ENCODE measurements at regions not wholly inside any gene's neighbourhood (a gene's known extent, or its start where the extent isn't known, plus 50 kb on each side); places are given as distances from the start of the nearest gene placed in this dataset.
"Not testable (repeated sequence)": the region's sequence is repeated elsewhere in the genome, so short reads cannot be mapped to it uniquely, and the experiment has no call there.

DNA sequence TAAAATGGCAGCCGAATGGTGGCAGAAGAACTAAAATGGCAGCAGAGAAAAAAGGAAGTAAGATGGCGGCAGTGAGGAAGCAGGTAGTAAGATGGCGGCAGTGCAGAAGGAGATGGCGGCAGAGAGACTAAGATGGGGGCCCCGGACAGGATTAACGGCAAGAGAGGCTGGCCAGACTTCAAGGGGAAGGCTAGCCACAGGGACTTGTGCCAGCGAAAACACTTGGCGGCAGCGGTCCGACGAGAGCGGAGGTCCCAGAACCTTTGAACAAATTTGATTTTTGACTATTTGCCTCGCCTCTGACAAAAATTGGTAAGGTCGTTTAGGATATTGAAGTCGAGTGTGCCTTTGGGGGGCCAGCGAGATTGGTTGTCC is 639.4 kb upstream of the DPP6 start:
- not testable (repeated sequence) for H3K27me3 ChIP-seq (ENCODE audit: insufficient read depth, low read length); H3K4me3 ChIP-seq (ENCODE audit: low read length); H3K9ac ChIP-seq (ENCODE audit: low read depth, low read length); H3K9me3 ChIP-seq (ENCODE audit: insufficient read depth, low read depth, low read length); H3K27ac ChIP-seq (ENCODE audit: low read length); H3K4me1 ChIP-seq (ENCODE audit: insufficient read depth, low read length); H3K36me3 ChIP-seq (ENCODE audit: insufficient read depth, low read depth, low read length)

DNA sequence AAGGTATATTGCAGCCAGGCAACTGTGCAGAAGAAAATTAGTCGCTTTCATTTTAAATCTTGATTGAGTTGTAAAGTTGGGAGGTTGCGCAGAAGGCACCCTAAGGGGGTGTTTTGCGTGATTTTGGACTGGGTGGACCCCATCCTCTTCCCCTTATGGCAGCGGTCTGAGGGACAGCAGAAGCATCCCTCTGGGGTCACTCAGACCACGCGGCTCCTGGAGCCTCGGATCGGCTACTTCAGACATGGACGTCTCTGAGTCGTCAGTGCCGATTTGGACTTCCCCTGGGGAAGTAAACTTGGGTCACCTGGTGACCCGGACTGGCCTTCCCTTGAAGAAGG is 639.0 kb upstream of the DPP6 start:
- Histone ChIP-seq H3K27me3 (ENCODE audit: insufficient read depth, low read length) (no peaks in the 10 kb centered on the region), H3K27ac (ENCODE audit: low read length) (no peak overlapping the region), H3K36me3 (ENCODE audit: insufficient read depth, low read depth, low read length) (no peaks in the 10 kb centered on the region), H3K4me1 (ENCODE audit: insufficient read depth, low read length) (no peaks in the 10 kb centered on the region), H3K9ac (ENCODE audit: low read depth, low read length) (no peak overlapping the region), H3K4me3 (ENCODE audit: low read length) (no peak overlapping the region), H3K9me3 (ENCODE audit: insufficient read depth, low read depth, low read length) (peaks cover 11% of the 10 kb centered on the region)

DNA sequence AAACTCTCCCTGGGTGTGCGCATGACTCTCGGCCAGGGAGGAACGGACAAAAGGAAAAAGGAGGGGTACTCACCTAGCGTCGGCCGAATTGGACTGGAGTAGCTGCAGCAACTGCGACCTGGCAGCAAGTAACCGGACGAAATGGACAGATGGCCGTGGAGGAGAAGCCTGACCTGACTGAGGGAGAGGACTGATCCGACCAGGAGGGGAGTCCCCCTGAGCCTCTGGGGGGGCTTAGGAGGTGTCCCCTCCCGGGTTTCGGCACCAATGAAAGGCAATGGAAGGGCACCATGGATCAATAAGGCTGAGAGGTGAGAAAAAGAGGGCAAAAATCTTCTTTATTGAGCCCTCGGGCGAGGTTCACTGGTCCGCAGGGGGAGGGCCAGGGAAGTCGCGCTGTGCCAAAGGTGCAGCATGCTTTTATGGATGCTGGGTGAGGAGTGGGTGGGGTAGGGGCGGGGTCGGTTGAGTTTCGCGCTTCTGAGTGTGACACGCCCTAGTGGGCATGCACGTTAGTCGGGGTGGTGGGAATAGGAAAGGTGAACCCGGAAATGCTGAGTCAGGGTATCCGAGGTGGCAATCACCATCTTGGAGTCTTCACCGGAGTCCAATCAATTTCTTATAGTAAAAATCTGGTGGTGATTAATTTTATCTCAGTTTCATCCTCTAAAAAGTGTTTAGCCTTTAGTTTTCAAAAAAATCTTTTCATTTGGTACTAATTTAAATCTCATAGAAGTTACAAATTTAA is 638.5 kb upstream of the DPP6 start:
- peaks cover 7% of the 10 kb centered on the region for H3K9me3 ChIP-seq (ENCODE audit: insufficient read depth, low read depth, low read length)
- H3K9ac ChIP-seq (ENCODE audit: low read depth, low read length) = no peak overlapping the region
- no peaks in the 10 kb centered on the region for H3K27me3 ChIP-seq (ENCODE audit: insufficient read depth, low read length)
- no peak overlapping the region for H3K4me3 ChIP-seq (ENCODE audit: low read length)
- H3K27ac ChIP-seq (ENCODE audit: low read length) = no peak overlapping the region
- H3K36me3 ChIP-seq (ENCODE audit: insufficient read depth, low read depth, low read length) = no peaks in the 10 kb centered on the region
- no peaks in the 10 kb centered on the region for H3K4me1 ChIP-seq (ENCODE audit: insufficient read depth, low read length)

DNA sequence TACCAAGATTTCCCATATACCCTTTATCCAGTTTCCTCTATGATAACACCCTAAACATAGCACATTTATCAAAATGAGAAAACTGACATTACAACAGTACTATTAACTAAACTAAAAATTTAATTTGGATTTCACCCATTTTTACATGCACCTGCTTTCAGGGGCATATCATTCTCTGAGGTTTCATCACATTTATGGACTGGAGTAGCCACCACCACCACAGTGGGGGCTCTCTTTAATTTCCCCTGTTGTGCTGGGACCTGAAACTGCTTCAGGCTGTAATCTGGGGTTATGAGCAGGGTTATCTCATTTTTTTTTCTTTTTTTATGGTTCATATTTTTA is 637.9 kb upstream of the DPP6 start:
- Histone ChIP-seq H3K27me3 (ENCODE audit: insufficient read depth, low read length) (no peaks in the 10 kb centered on the region), H3K9ac (ENCODE audit: low read depth, low read length) (no peak overlapping the region), H3K9me3 (ENCODE audit: insufficient read depth, low read depth, low read length) (peaks cover 7% of the 10 kb centered on the region), H3K27ac (ENCODE audit: low read length) (no peak overlapping the region), H3K36me3 (ENCODE audit: insufficient read depth, low read depth, low read length) (no peaks in the 10 kb centered on the region), H3K4me3 (ENCODE audit: low read length) (no peak overlapping the region), H3K4me1 (ENCODE audit: insufficient read depth, low read length) (no peaks in the 10 kb centered on the region)

DNA sequence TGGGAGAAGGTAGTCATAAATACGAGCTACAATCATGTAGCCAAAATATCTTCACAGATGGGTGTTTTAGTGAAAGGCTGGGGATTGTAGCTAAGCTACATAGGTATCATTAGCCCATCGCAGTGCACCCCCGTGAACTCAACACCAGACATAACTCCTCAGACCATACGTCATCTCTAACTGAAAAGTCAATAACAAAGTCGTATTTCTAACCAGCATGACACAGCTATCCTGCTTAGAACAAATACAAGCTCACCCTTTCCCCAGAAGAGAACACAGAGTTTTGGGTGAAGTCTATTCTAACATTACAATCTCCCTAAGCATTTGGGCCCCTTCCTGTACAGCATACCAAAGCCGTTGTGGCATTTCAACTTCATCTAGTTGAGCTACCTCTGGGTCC is 636.6 kb upstream of the DPP6 start:
- Histone ChIP-seq H3K9ac (ENCODE audit: low read depth, low read length) (no peak overlapping the region), H3K4me3 (ENCODE audit: low read length) (no peak overlapping the region), H3K9me3 (ENCODE audit: insufficient read depth, low read depth, low read length) (peaks cover 9% of the 10 kb centered on the region), H3K27me3 (ENCODE audit: insufficient read depth, low read length) (no peaks in the 10 kb centered on the region), H3K27ac (ENCODE audit: low read length) (no peak overlapping the region), H3K36me3 (ENCODE audit: insufficient read depth, low read depth, low read length) (no peaks in the 10 kb centered on the region), H3K4me1 (ENCODE audit: insufficient read depth, low read length) (no peaks in the 10 kb centered on the region)

DNA sequence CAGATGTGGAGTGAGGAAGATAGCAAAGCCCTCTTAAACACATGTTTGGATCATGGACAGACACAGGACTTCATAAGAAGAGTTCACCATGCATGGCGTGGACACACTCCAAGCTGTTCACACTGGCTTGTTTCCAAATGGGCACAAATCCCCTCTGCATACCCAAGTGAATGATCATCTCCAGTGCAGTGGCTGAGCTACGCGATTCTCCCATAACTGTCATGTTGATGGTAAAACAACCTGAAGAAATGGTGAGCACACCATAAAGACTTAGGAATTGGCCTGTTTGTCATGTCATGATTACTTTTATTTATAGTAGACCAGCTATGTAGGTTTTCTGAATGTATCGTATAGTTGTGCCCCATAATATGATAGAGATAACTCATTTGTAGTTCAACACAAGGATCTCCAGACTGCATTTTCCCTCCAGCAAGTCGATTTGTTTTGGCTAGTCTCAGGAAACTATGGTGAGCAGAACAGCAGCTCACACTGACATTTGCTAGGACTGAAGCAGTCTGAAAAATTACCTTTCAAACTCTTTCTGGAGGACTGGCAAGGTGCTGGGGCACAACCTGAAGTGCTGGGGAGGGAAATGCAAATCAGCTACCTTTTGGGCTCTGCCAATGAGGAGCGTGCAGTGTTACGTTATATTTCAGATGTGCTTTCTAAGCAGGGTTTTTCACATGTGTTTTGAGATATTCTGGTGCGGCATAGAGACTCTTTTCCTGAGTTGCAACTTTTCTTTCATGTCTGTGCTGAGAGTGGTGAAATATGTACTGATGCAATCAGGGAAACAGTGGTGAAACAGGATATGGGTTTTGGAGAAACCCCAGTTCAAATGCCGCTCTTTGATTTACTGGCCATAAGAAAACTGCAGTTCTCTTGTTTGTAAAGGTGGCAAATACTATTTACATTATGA is 629.6 kb upstream of the DPP6 start:
- Histone ChIP-seq H3K9ac (ENCODE audit: low read depth, low read length) (no peak overlapping the region), H3K4me3 (ENCODE audit: low read length) (no peak overlapping the region), H3K9me3 (ENCODE audit: insufficient read depth, low read depth, low read length) (peaks cover 7% of the 10 kb centered on the region; the same call in 1 of the 2 replicates), H3K36me3 (ENCODE audit: insufficient read depth, low read depth, low read length) (no peaks in the 10 kb centered on the region), H3K4me1 (ENCODE audit: insufficient read depth, low read length) (no peaks in the 10 kb centered on the region), H3K27ac (ENCODE audit: low read length) (no peak overlapping the region), H3K27me3 (ENCODE audit: insufficient read depth, low read length) (no peaks in the 10 kb centered on the region)

DNA sequence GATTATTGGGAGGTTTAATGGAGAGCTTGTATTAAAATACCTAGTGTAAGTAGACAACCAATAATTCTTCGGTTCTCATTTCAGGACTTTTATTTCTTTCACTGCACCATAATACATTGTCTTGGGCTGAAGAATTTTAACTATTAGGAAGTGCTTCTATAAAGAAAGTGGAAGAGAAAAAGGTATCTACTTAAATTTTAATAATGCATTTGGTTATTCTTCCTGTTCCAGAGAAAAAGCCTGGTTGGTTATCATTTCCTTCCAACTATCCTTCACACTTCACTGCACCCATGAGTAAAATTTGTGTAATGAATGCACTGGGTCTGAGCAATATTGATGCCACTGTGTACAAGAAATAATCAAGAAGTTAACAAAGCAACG is 629.0 kb upstream of the DPP6 start:
- no peak overlapping the region for H3K4me3 ChIP-seq (ENCODE audit: low read length)
- H3K9me3 ChIP-seq (ENCODE audit: insufficient read depth, low read depth, low read length) = peaks cover 8% of the 10 kb centered on the region
- no peaks in the 10 kb centered on the region for H3K27me3 ChIP-seq (ENCODE audit: insufficient read depth, low read length)
- no peak overlapping the region for H3K9ac ChIP-seq (ENCODE audit: low read depth, low read length)
- no peaks in the 10 kb centered on the region for H3K4me1 ChIP-seq (ENCODE audit: insufficient read depth, low read length)
- no peaks in the 10 kb centered on the region for H3K36me3 ChIP-seq (ENCODE audit: insufficient read depth, low read depth, low read length)
- no peak overlapping the region for H3K27ac ChIP-seq (ENCODE audit: low read length)

DNA sequence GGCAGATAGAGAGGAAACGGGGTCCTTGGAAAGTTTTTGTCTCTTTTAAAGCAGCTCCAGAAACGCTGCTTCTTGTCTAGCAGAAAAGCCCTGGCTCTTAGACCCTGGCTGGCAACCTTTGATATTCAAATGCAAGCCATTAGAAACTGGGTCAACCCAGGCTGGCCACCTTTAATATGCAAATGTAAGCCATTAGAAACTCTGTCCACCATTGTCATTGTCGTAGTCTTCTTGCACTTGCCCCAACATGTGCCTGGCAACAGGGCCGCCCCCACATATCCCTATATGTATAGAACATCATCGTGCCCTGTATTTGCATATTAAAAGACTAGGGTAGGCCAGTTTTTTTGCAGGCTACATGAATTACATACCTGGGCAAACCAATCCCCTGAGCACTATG is 621.3 kb upstream of the DPP6 start:
- Histone ChIP-seq H3K4me1 (ENCODE audit: insufficient read depth, low read length) (no peaks in the 10 kb centered on the region), H3K4me3 (ENCODE audit: low read length) (no peak overlapping the region), H3K9ac (ENCODE audit: low read depth, low read length) (no peak overlapping the region), H3K9me3 (ENCODE audit: insufficient read depth, low read depth, low read length) (peaks cover 49% of the 10 kb centered on the region), H3K36me3 (ENCODE audit: insufficient read depth, low read depth, low read length) (no peaks in the 10 kb centered on the region), H3K27ac (ENCODE audit: low read length) (no peak overlapping the region), H3K27me3 (ENCODE audit: insufficient read depth, low read length) (no peaks in the 10 kb centered on the region)

DNA sequence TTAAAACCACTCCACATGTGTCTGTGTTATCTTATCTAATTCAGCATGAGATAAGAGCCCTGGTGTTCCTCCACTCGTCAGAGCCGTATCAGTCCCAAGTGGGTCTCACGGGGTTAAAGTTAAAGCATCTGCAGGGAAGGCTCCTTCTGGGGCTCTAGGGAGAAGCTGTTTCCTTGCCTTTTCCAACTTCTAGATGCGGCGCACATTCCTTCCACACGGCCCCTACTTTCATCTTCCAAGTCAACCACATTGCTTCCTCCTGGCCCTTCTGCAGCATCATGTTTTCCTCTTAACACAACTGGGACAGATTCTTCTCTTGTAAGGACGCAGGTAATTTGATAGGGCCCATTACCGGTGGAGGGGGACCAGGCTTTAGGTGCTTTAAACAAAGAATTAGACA is 620.1 kb upstream of the DPP6 start:
- peaks cover 49% of the 10 kb centered on the region for H3K9me3 ChIP-seq (ENCODE audit: insufficient read depth, low read depth, low read length)
- no peaks in the 10 kb centered on the region for H3K36me3 ChIP-seq (ENCODE audit: insufficient read depth, low read depth, low read length)
- no peak overlapping the region for H3K4me3 ChIP-seq (ENCODE audit: low read length)
- H3K9ac ChIP-seq (ENCODE audit: low read depth, low read length) = no peak overlapping the region
- no peak overlapping the region for H3K27ac ChIP-seq (ENCODE audit: low read length)
- H3K27me3 ChIP-seq (ENCODE audit: insufficient read depth, low read length) = no peaks in the 10 kb centered on the region
- no peaks in the 10 kb centered on the region for H3K4me1 ChIP-seq (ENCODE audit: insufficient read depth, low read length)

DNA sequence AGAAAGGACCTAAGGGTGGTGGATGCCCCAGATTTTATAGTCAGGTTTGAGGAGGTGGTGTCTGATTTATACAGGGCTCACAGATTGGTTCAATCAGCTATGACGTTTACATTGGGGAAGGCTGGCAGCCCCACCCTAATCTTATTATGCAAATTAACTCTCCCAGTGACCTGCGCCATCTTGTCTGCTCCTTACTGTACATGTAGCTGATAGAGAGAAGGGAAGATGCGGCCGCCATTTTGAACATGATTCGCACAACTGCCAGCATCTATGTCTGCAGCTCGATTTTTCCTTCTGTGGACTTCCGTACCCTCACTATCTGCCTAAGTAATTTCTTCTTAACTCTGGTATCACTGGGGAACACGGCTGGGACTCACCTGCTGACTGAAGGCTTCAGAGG is 619.0 kb upstream of the DPP6 start:
- Histone ChIP-seq H3K27me3 (ENCODE audit: insufficient read depth, low read length) (no peaks in the 10 kb centered on the region), H3K36me3 (ENCODE audit: insufficient read depth, low read depth, low read length) (no peaks in the 10 kb centered on the region), H3K4me3 (ENCODE audit: low read length) (no peak overlapping the region)

DNA sequence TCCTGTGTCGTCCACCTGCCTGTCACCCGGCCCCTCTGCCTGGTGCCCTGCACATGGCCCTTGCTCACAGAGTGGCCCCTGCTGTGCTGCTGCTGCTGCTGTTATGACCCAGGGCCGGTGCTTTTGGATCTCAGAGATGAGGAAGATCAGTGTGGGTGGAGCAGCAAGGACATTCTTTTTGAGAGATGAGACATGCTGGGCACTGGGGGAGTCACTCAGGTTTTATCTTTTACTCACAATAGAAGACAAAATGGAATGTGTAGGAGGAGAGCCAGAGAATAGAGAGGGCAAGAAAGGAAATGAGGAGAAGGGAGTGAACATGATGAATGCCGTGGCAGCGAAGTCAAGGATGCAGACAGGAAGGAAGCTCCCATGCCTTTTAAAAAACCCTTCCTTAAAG is 611.5 kb upstream of the DPP6 start:
- Histone ChIP-seq H3K27ac (ENCODE audit: low read length) (no peak overlapping the region), H3K36me3 (ENCODE audit: insufficient read depth, low read depth, low read length) (no peaks in the 10 kb centered on the region), H3K4me3 (ENCODE audit: low read length) (no peak overlapping the region), H3K27me3 (ENCODE audit: insufficient read depth, low read length) (no peaks in the 10 kb centered on the region), H3K4me1 (ENCODE audit: insufficient read depth, low read length) (peaks cover 7% of the 10 kb centered on the region; the same call in 1 of the 2 replicates), H3K9me3 (ENCODE audit: insufficient read depth, low read depth, low read length) (peaks cover 2% of the 10 kb centered on the region; the same call in 1 of the 2 replicates), H3K9ac (ENCODE audit: low read depth, low read length) (no peak overlapping the region)

More for the DNA sequence above, 619.0 kb upstream of the DPP6 start:
- Histone ChIP-seq H3K9ac (ENCODE audit: low read depth, low read length) (no peak overlapping the region), H3K4me1 (ENCODE audit: insufficient read depth, low read length) (peaks cover 7% of the 10 kb centered on the region; the same call in 1 of the 2 replicates), H3K9me3 (ENCODE audit: insufficient read depth, low read depth, low read length) (peaks cover 44% of the 10 kb centered on the region), H3K27ac (ENCODE audit: low read length) (no peak overlapping the region)

Measured in iPS-20b (cell line).